ENCODE measurements at regions not wholly inside any gene's neighbourhood (a gene's known extent, or its start where the extent isn't known, plus 50 kb on each side); places are given as distances from the start of the nearest gene placed in this dataset.

DNA sequence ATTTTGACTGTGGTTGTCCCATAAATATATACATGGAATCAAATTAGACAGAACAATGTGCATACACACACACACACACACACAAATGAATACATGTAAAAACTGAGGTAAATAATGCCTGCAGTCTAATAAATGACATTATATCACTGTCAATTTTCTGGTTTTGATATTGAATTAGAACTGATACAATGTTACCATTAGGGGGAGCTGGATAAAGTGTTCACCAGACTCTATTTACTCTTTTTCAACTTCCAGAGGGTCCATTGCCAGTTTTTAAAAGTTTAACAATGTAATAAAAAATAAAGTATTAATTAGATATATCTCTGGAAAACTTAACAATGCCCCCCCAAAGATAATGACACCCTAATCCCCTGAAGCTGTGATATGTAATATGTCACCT, 1666.8 kb upstream of the TMEFF2 start:
- no peak overlapping the region for H3K4me3 ChIP-seq (replicated peaks in 1 of 3)
- DNase-seq: no peak
- H3K27ac ChIP-seq: no peak overlapping the region
- H3K27me3 ChIP-seq: no peaks in the 10 kb centered on the region
- intact Hi-C loops (cut with DNase I): no loop called here
- H3K4me1 ChIP-seq: no peaks in the 10 kb centered on the region
- no peaks in the 10 kb centered on the region for H3K36me3 ChIP-seq
- no peaks in the 10 kb centered on the region for H3K9me3 ChIP-seq
- TF ChIP-seq, protein P1, sequence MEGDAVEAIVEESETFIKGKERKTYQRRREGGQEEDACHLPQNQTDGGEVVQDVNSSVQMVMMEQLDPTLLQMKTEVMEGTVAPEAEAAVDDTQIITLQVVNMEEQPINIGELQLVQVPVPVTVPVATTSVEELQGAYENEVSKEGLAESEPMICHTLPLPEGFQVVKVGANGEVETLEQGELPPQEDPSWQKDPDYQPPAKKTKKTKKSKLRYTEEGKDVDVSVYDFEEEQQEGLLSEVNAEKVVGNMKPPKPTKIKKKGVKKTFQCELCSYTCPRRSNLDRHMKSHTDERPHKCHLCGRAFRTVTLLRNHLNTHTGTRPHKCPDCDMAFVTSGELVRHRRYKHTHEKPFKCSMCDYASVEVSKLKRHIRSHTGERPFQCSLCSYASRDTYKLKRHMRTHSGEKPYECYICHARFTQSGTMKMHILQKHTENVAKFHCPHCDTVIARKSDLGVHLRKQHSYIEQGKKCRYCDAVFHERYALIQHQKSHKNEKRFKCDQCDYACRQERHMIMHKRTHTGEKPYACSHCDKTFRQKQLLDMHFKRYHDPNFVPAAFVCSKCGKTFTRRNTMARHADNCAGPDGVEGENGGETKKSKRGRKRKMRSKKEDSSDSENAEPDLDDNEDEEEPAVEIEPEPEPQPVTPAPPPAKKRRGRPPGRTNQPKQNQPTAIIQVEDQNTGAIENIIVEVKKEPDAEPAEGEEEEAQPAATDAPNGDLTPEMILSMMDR (IDR thresholded peaks at IDR 0.05): no peak
- TF ChIP-seq POLR2A (IDR thresholded peaks at IDR 0.05): no peak

DNA sequence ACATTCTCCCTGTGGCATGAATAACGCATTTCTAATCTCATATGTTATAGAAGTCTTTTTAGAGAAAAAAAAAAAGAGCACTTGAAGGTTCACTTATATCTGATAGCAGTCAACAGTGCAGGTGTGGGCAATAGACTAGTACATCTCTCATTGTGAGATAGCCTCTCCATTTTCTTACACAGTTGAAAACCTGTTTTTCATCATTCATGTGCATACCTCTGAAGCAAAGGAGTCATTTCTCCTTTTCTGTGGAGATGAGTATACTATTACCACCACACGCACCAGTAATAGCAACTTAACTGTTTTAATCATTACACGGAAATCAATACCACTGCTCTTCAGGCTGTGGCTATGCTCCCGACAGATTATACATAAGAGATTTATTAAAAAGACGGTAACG, 1653.3 kb upstream of the TMEFF2 start:
- Histone ChIP-seq H3K4me1 (no peaks in the 10 kb centered on the region), H3K27ac (no peak overlapping the region), H3K36me3 (no peaks in the 10 kb centered on the region), H3K9me3 (no peaks in the 10 kb centered on the region), H3K27me3 (no peaks in the 10 kb centered on the region), H3K4me3 (replicated peaks in 1 of 3) (no peak overlapping the region)
- 92 to 94% methylated on average over 6 of the region's 6 CpGs for WGBS, 2 donors
- intact Hi-C loops (cut with DNase I): no loop called here
- TF ChIP-seq, protein P1 (IDR thresholded peaks at IDR 0.05): no peak
- TF ChIP-seq POLR2A (IDR thresholded peaks at IDR 0.05): no peak
- DNase-seq: no peak

DNA sequence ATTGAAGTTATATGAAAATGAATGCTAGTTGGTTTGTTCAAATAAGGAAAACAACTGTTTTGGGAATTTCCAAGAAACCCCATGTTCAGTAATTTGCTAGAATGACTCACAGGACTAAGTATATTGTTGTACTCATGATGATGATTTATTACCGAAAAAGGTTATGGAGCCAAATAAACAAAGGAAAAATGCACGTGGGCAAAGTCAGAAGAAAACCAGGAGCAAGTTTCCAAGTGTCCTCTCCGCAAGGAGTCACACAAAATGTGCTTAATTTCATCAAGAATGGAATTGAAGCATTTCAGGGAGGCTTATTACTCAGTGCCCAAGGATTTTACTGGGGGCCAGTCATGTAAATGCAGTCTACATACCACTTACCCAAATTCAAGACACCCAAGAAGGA, 1652.4 kb upstream of the TMEFF2 start:
- Histone ChIP-seq H3K9me3 (no peaks in the 10 kb centered on the region), H3K36me3 (no peaks in the 10 kb centered on the region), H3K4me1 (no peaks in the 10 kb centered on the region), H3K27ac (no peak overlapping the region), H3K4me3 (replicated peaks in 1 of 3) (no peak overlapping the region), H3K27me3 (no peaks in the 10 kb centered on the region)
- WGBS, 2 donors: 70 to 71% methylated on average over 3 of the region's 3 CpGs
- intact Hi-C loops (cut with DNase I): no loop called here
- no peak for TF ChIP-seq POLR2A (IDR thresholded peaks at IDR 0.05)
- TF ChIP-seq, protein P1 (IDR thresholded peaks at IDR 0.05): no peak
- no peak for DNase-seq

DNA sequence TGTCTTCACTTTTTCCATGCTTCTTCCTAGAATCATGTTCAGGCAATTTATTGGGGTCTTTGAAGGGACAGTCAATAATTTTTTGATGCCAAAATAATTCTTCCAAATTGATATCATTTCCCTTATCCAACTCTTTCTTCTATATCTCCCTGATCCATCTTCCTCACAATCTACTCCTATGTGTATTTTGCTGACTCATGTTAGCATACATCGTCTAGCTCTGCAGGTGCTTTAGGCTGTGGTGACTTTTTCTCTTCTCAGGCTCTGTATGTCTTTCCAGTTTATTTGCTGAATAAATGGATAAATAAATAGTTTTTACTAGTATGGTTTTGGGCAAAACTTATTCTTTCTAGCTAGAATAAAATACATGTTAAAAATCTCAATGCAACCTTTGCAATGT, 1650.9 kb upstream of the TMEFF2 start:
- H3K27me3 ChIP-seq: no peaks in the 10 kb centered on the region
- no peak for TF ChIP-seq POLR2A (IDR thresholded peaks at IDR 0.05)
- TF ChIP-seq, protein P1 (IDR thresholded peaks at IDR 0.05): no peak
- intact Hi-C loops (cut with DNase I): no loop called here
- H3K4me1 ChIP-seq: no peaks in the 10 kb centered on the region
- DNase-seq: no peak
- no peak overlapping the region for H3K27ac ChIP-seq
- 78 to 84% methylated on average over 1 of the region's 1 CpG for whole genome bisulfite sequencing, 2 donors
- H3K4me3 ChIP-seq (replicated peaks in 1 of 3): no peak overlapping the region
- H3K9me3 ChIP-seq: no peaks in the 10 kb centered on the region
- H3K36me3 ChIP-seq: no peaks in the 10 kb centered on the region

DNA sequence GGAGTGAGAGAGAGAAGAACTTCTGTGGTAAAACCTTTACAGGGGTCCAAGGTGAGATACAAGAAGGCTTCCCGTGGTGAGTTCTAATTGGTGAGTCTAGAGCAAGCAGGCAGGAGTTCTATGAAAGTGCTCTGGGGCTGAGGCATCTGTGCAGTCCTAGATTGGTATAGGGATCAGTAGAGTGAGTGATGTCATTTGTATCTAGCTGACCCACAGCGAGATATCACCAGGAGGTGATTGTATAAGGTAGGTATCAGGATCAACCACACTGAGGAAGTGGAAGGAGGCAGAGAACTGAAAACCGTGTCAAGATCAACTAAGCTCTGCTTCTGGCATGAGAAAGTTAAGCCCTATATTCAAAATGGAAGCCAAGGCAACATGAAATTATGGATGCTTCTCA, 1648.9 kb upstream of the TMEFF2 start:
- Histone ChIP-seq H3K4me1 (no peaks in the 10 kb centered on the region), H3K27me3 (no peaks in the 10 kb centered on the region), H3K4me3 (replicated peaks in 1 of 3) (no peak overlapping the region), H3K9me3 (no peaks in the 10 kb centered on the region), H3K36me3 (no peaks in the 10 kb centered on the region), H3K27ac (no peak overlapping the region)
- WGBS, 2 donors: 82 to 87% methylated on average over 3 of the region's 3 CpGs
- intact Hi-C loops (cut with DNase I): no loop called here
- TF ChIP-seq, protein P1 (IDR thresholded peaks at IDR 0.05): no peak
- no peak for TF ChIP-seq POLR2A (IDR thresholded peaks at IDR 0.05)
- no peak for DNase-seq
